CD4-positive, alpha-beta T cell (primary cell): ENCODE measurements at regions not wholly inside any gene's neighbourhood (a gene's known extent, or its start where the extent isn't known, plus 50 kb on each side); places are given as distances from the start of the nearest gene placed in this dataset.

Source experiments
- ATAC-seq: fragments of 200-7000 bp; cut with Tn5 transposase; one replicate; pipeline ENCODE4 v1.10.0; 2022; ENCODE audit warnings: mild to moderate bottlenecking; ENCODE audit not compliant: poor library complexity
- CTCF ChIA-PET: fragments of 350-600 bp; sonication (Branson Sonifier 250); formaldehyde crosslinking; loops from one replicate; lab custom pipeline; 2021; ENCODE audit warnings: antibody characterized with exemption, inconsistent platforms; lab: Charles Lee
- POLR2A ChIA-PET: fragments of 350-600 bp; sonication (Branson Sonifier 250); formaldehyde crosslinking; loops from one replicate; lab custom pipeline; 2021; ENCODE audit warnings: antibody characterized with exemption, inconsistent platforms; lab: Charles Lee
- DNase-seq, 14 experiments: peaks; one replicate each; pipeline ENCODE4 v3.0.0-alpha.2; 2013 to 2020; ENCODE audit warnings: mixed read lengths in 2 of 14
- H3K27ac ChIP-seq, 2 donors: one replicate each; pipeline versions ENCODE4 v1.5.1 to v1.7.0; 2013; ENCODE audit warnings: low read length in 2 of 2, low read depth in 1 of 2, mild to moderate bottlenecking in 1 of 2
- H3K27me3 ChIP-seq, 2 experiments: 1 replicate in 1 of 2; 2 replicates in 1 of 2; pipeline versions ENCODE4 v1.6.1 to v1.7.0; 2013; ENCODE audit warnings: low read length in 2 of 2, control low read depth in 1 of 2, mild to moderate bottlenecking in 1 of 2, moderate library complexity in 1 of 2; ENCODE audit not compliant: insufficient read depth in 2 of 2, control insufficient read depth in 1 of 2
- H3K36me3 ChIP-seq: one replicate; pipeline ENCODE4 v1.6.1; 2013; ENCODE audit warnings: low read length, control low read depth; ENCODE audit not compliant: insufficient read depth
- H3K4me1 ChIP-seq: one replicate; pipeline ENCODE4 v1.6.1; 2013; ENCODE audit warnings: low read length, control low read depth; ENCODE audit not compliant: insufficient read depth
- H3K4me3 ChIP-seq: one replicate; pipeline ENCODE4 v1.5.1; 2013; ENCODE audit warnings: mild to moderate bottlenecking, low read length, moderate library complexity
- H3K9me3 ChIP-seq, 2 experiments: 1 replicate in 1 of 2; 2 replicates in 1 of 2; pipeline versions ENCODE4 v1.6.1 to v1.7.0; 2013; ENCODE audit warnings: low read length in 2 of 2, mild to moderate bottlenecking in 2 of 2, control low read depth in 1 of 2, moderate library complexity in 1 of 2; ENCODE audit not compliant: control insufficient read depth in 1 of 2, insufficient read depth in 1 of 2
- H3K27ac Mint-ChIP-seq: one replicate; pipeline ENCODE4 v1.8.0; 2020; ENCODE audit warnings: mixed read lengths
- H3K27me3 Mint-ChIP-seq: one replicate; pipeline ENCODE4 v1.8.0; 2021; ENCODE audit warnings: mixed read lengths
- H3K36me3 Mint-ChIP-seq: one replicate; pipeline ENCODE4 v1.8.0; 2021; ENCODE audit warnings: low read depth, mixed read lengths
- H3K4me1 Mint-ChIP-seq: one replicate; pipeline ENCODE4 v1.8.0; 2021; ENCODE audit warnings: low read depth, mixed read lengths
- H3K4me3 Mint-ChIP-seq: one replicate; pipeline ENCODE4 v1.8.0; 2020; ENCODE audit warnings: mild to moderate bottlenecking, mixed read lengths
- H3K9me3 Mint-ChIP-seq: one replicate; pipeline ENCODE4 v1.8.0; 2020; ENCODE audit warnings: mixed read lengths
- intact Hi-C, 2 experiments: fragments of 100-400 bp; cut with DNase I in 1 of 2; cut with micrococcal nuclease in 1 of 2; formaldehyde crosslinking; loops; one replicate each; pipeline versions ENCODE4 v1.15.1 to v1.9.0; 2023 to 2025; cut with DNase I, micrococcal nuclease
- TF ChIP-seq, protein P1 (sequence below): fragments of 200-600 bp; IDR thresholded peaks from one replicate; pipeline ENCODE4 v1.8.0; 2022; ENCODE audit warnings: antibody characterized with exemption, mild to moderate bottlenecking

DNA sequence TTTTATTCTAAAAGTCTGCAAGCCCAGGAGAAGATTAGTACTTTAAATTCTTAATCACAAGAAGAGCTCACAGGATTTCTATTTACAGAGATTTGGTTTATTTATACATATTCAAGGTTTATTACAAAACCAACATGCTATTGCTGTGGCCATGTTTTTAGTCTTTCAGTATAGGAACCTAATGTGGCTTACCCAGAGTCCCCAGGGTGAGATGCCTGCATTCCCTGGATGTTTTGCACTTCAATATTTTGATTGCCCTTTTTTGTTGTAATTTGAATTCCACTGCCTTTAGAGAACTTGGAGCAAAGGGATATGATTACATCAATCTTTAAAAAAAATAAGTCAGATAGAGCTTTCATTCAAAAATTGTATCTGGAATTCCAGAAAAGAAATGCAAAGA is 146.0 kb upstream of the FRMPD4 start:
- CTCF ChIA-PET: no interaction called here
- no peaks in the 10 kb centered on the region for H3K36me3 ChIP-seq
- no peak overlapping the region for H3K27ac ChIP-seq
- H3K4me1 ChIP-seq: no peaks in the 10 kb centered on the region
- intact Hi-C loops: no loop called here
- no peaks in the 10 kb centered on the region for H3K27me3 ChIP-seq
- ATAC-seq (no peak), DNase-seq (no peak)
- Mint-ChIP-seq H3K9me3 (peaks cover 4% of the 10 kb centered on the region), H3K27me3 (peaks cover 1% of the 10 kb centered on the region), H3K27ac (no peak overlapping the region), H3K4me1 (no peaks in the 10 kb centered on the region), H3K4me3 (no peak overlapping the region), H3K36me3 (no peaks in the 10 kb centered on the region)
- POLR2A ChIA-PET: no interaction called here
- no peaks in the 10 kb centered on the region for H3K9me3 ChIP-seq
- TF ChIP-seq, protein P1, sequence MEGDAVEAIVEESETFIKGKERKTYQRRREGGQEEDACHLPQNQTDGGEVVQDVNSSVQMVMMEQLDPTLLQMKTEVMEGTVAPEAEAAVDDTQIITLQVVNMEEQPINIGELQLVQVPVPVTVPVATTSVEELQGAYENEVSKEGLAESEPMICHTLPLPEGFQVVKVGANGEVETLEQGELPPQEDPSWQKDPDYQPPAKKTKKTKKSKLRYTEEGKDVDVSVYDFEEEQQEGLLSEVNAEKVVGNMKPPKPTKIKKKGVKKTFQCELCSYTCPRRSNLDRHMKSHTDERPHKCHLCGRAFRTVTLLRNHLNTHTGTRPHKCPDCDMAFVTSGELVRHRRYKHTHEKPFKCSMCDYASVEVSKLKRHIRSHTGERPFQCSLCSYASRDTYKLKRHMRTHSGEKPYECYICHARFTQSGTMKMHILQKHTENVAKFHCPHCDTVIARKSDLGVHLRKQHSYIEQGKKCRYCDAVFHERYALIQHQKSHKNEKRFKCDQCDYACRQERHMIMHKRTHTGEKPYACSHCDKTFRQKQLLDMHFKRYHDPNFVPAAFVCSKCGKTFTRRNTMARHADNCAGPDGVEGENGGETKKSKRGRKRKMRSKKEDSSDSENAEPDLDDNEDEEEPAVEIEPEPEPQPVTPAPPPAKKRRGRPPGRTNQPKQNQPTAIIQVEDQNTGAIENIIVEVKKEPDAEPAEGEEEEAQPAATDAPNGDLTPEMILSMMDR: no peak
- H3K4me3 ChIP-seq: no peak overlapping the region

DNA sequence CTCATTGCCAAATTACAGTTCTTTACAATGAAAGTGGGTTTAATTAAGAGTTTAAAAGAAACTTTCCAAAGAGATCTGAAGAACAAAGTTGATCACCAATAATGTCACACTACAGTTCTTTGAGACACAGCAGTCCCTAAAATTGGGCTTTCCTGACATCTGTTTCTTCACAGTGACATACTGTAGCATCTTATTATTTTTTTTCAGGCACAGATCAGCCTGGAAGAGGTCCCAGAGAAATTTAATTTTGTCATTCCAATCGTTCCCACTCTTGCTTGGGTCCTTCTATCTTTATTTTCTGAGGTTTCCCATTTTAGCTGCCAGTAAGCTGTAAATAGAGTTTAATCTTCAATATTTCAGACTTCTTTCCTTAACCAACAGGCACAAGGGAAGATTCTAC is 143.1 kb upstream of the FRMPD4 start:
- no peak overlapping the region for H3K27ac ChIP-seq
- H3K27me3 ChIP-seq: no peaks in the 10 kb centered on the region
- no peaks in the 10 kb centered on the region for H3K4me1 ChIP-seq
- Mint-ChIP-seq H3K27me3 (no peaks in the 10 kb centered on the region), H3K27ac (no peak overlapping the region), H3K4me1 (no peaks in the 10 kb centered on the region), H3K36me3 (no peaks in the 10 kb centered on the region), H3K4me3 (no peak overlapping the region), H3K9me3 (no peaks in the 10 kb centered on the region)
- POLR2A ChIA-PET: no interaction called here
- no peak overlapping the region for H3K4me3 ChIP-seq
- intact Hi-C loops: no loop called here
- CTCF ChIA-PET: no interaction called here
- DNase-seq (no peak), ATAC-seq (no peak)
- TF ChIP-seq, protein P1: no peak
- H3K9me3 ChIP-seq: no peaks in the 10 kb centered on the region
- H3K36me3 ChIP-seq: no peaks in the 10 kb centered on the region

DNA sequence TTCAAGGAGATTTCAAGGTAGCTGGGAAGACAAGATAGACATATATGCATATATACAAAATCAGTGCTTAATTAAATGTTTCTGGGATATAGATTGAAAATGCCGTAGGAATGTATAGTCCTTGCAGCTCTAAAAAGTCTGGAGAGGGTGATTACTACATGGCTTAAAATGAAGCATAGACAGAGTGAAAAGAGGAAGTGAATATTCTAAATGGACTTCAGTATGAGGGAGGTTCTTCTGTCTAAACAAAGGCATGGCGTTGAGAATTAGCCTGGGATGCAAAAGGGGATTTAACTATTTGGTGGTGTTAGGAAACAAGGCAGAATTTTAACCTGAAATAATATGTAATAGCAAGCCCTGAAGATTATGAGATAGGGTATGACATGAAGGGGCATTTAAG is 141.5 kb upstream of the FRMPD4 start:
- Mint-ChIP-seq H3K9me3 (no peaks in the 10 kb centered on the region), H3K4me3 (no peak overlapping the region), H3K27me3 (peaks cover 5% of the 10 kb centered on the region), H3K27ac (no peak overlapping the region), H3K36me3 (no peaks in the 10 kb centered on the region), H3K4me1 (no peaks in the 10 kb centered on the region)
- no peaks in the 10 kb centered on the region for H3K36me3 ChIP-seq
- TF ChIP-seq, protein P1: no peak
- H3K4me3 ChIP-seq: no peak overlapping the region
- no peak overlapping the region for H3K27ac ChIP-seq
- peaks cover 0 to 4% of the 10 kb centered on the region in 2 experiments for H3K27me3 ChIP-seq
- ChIA-PET CTCF (no interaction called here), POLR2A (no interaction called here)
- DNase-seq (no peak), ATAC-seq (no peak)
- no peaks in the 10 kb centered on the region for H3K9me3 ChIP-seq
- intact Hi-C loops: no loop called here
- no peaks in the 10 kb centered on the region for H3K4me1 ChIP-seq
